Breast epithelium (tissue), 3 donors: ENCODE measurements at regions not wholly inside any gene's neighbourhood (a gene's known extent, or its start where the extent isn't known, plus 50 kb on each side); places are given as distances from the start of the nearest gene placed in this dataset.

ENCODE experiments used
- POLR2A ChIP-seq: fragments of 450-650 bp; IDR thresholded peaks from one replicate; pipeline ENCODE4 v1.6.1; 2016; ENCODE audit warnings: antibody characterized with exemption, mild to moderate bottlenecking, moderate library complexity
- POLR2AphosphoS5 ChIP-seq, 3 donors: sonication (generic); formaldehyde crosslinking; IDR thresholded peaks; one replicate each; pipeline ENCODE4 v1.6.1; 2017; ENCODE audit warnings: antibody characterized with exemption in 3 of 3
- TF ChIP-seq, protein P1 (sequence below), 3 donors: fragments of 450-650 bp; IDR thresholded peaks; one replicate each; pipeline ENCODE4 v1.5.1; 2016 to 2017; ENCODE audit warnings: antibody characterized with exemption in 3 of 3, mild to moderate bottlenecking in 3 of 3, moderate library complexity in 3 of 3

DNA sequence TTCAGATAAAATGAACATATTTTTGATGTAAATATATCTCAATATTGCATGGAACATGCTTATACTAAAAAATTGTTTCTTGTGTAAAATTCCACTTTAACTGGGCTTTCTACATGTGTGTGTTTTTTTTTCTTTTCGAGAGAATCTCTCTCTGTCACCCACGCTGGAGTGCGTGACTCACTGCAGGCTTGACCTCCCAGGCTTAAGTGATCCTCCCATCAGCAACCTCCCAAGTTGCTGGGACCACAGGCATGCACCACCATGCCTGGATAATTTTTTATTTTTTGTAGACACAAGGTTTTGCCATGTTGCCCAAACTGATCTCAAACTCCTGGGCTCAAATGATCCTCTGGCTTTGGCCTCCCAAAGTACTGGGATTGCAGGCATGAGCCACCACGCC, 254.6 kb downstream of the LOXHD1 start:
- TF ChIP-seq, protein P1, sequence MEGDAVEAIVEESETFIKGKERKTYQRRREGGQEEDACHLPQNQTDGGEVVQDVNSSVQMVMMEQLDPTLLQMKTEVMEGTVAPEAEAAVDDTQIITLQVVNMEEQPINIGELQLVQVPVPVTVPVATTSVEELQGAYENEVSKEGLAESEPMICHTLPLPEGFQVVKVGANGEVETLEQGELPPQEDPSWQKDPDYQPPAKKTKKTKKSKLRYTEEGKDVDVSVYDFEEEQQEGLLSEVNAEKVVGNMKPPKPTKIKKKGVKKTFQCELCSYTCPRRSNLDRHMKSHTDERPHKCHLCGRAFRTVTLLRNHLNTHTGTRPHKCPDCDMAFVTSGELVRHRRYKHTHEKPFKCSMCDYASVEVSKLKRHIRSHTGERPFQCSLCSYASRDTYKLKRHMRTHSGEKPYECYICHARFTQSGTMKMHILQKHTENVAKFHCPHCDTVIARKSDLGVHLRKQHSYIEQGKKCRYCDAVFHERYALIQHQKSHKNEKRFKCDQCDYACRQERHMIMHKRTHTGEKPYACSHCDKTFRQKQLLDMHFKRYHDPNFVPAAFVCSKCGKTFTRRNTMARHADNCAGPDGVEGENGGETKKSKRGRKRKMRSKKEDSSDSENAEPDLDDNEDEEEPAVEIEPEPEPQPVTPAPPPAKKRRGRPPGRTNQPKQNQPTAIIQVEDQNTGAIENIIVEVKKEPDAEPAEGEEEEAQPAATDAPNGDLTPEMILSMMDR (IDR thresholded peaks at IDR 0.05) = no peak
- TF ChIP-seq POLR2A = no peak
- no peak for TF ChIP-seq POLR2AphosphoS5 (IDR thresholded peaks at IDR 0.05)
